GM12892 (cell line): ENCODE measurements at regions not wholly inside any gene's neighbourhood (a gene's known extent, or its start where the extent isn't known, plus 50 kb on each side); places are given as distances from the start of the nearest gene placed in this dataset.

Source experiments
- DNase-seq: peaks from one replicate; pipeline ENCODE4 v3.0.0; 2011; ENCODE audit not compliant: insufficient read length
- FAIRE-seq: peaks from 2 replicates; lab custom pipeline; 2011; peaks lifted over from hg19 to GRCh38; lab: Jason Lieb, UNC
- POLR2A ChIP-seq: IDR thresholded peaks from 2 replicates; pipeline ENCODE4 v1.6.1; 2011; ENCODE audit warnings: low read depth, low read length, control low read depth
- POLR2AphosphoS5 ChIP-seq: IDR thresholded peaks from 2 replicates; pipeline ENCODE4 v1.6.1; 2011; ENCODE audit warnings: low read depth, low read length, control low read depth
- TAF1 ChIP-seq: IDR thresholded peaks from 2 replicates; pipeline ENCODE4 v1.6.1; 2011; ENCODE audit warnings: low read depth, mild to moderate bottlenecking, control low read depth, low read length, borderline replicate concordance

DNA sequence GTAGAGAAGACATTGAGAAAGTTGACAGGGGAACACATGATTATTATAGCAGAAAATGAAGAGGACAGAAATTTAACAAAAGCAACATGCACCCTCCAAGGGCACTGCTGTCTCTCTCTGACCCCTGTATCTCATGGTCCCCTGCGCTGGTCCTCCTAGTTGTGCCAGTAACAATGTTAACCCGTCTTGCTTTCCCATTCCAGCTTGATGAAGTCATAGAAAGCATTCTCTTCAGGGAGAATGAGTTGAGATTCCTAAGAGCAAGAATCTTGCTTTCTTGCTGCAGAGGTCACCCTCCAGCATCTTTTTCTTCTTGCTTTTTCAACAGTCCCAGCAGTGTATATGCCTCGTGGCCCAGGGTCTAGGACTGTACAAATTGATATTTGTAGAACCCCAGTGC is 279.6 kb upstream of the ADAMTSL1 start:
- no peak for TF ChIP-seq TAF1
- TF ChIP-seq POLR2AphosphoS5, result no peak
- no peak for TF ChIP-seq POLR2A
- FAIRE-seq (no peak), DNase-seq (no peak)

DNA sequence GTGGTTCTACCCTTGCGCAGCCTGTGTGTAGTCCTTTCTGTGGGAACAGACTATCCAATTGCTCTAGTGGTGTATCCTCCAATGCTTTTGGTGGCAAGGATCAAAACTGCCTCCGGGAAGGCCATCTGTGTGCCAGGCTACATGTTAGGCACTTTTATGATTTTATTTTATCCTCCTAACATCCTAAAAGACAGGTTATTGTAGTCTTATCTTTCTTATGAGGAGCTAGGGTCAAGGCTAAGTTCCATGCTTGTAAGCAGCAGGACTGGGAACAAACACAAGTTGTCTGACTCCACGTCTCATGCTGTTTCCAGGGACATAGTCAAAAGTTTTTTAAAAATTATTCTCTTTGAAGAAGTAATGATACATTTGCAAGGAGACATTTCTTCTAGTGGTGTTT is 278.7 kb upstream of the ADAMTSL1 start:
- DNase-seq (no peak), FAIRE-seq (no peak)
- TF ChIP-seq TAF1, result no peak
- no peak for TF ChIP-seq POLR2A
- no peak for TF ChIP-seq POLR2AphosphoS5

DNA sequence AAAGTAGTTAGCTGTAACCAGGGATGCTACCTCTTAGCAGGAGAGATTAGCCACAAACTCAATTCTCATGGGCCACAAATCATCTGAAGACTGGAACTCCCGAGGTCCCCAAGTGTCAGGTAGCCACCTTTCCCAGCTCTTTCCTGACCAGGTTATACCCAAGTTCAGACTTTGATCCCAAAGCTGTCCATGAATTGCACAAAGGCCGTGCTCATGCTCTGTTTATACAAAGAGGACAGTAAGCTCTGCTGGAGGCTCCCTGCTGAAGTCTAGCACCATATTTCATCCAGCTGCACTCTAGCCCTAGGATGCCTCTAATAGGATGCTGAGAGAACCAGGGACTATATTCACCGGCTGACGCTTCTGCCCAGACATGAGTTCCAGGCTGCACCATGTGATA is 271.0 kb upstream of the ADAMTSL1 start:
- no peak for FAIRE-seq
- DNase-seq, result no peak

DNA sequence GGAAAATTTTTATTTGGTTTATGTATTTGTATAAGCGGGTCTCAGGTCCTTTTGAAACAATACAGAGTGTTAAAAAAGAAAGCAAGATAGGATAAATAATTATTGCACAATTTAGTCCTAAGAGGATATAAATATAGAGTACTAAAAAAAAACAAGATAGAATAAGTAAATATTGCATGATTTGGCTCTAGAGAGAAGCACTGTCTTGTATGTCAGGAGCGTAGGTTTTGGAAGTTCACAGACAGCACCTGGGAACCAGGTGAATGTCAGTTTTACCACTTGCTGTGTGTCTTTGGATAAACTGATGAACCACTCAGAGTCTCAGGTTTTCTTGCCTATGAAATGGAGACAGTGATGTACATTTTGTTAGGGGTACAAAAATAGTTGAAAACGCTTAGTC is 266.2 kb upstream of the ADAMTSL1 start:
- FAIRE-seq, result no peak

More for the DNA sequence above, 271.0 kb upstream of the ADAMTSL1 start:
- TF ChIP-seq TAF1 (no peak), POLR2A (no peak), POLR2AphosphoS5 (no peak)

DNA sequence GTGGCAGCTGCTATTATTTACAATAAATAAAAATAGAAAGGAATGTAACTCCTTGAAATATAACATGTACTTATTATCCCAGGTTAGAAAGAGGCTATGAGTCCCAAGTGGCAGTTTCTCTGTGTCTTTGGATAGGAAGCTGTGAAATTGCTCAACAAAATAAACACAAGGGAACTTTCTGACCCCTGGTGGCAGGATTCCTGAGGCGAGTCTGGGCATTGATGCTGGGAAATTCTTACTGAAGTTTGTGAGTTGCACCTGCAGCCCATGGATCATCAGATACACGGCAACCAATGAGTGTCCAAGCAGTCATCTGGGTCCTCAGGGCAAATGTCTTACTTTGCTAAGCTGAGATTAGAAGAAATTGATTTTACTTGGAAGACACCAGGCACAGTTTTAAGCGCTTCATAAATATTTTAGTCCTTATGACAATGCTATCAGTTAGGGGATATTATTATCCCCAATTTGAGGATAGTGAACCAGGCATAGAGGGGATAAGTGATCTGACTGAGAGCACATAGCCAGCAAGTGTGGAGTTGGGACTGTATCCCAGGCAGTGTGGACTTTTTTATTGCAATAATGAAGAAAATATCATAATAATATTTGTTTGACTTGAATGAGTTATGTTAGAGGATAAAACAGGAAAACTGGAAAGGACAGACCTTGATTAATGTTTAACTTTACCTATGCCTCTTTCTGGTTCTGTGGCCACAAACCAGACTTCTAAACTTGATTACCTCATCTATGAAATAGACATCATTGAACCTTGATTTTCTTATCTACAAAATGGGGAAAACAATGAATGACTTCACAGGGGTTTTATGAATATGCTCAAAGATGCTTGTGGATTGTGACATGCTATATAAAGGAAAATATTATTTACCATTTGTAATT is 265.5 kb upstream of the ADAMTSL1 start:
- DNase-seq (no peak), FAIRE-seq (no peak)
- TF ChIP-seq POLR2A, result no peak
- no peak for TF ChIP-seq POLR2AphosphoS5
- TF ChIP-seq TAF1, result no peak

More for the DNA sequence above, 266.2 kb upstream of the ADAMTSL1 start:
- DNase-seq, result no peak
- TF ChIP-seq POLR2AphosphoS5 (no peak), POLR2A (no peak), TAF1 (no peak)

DNA sequence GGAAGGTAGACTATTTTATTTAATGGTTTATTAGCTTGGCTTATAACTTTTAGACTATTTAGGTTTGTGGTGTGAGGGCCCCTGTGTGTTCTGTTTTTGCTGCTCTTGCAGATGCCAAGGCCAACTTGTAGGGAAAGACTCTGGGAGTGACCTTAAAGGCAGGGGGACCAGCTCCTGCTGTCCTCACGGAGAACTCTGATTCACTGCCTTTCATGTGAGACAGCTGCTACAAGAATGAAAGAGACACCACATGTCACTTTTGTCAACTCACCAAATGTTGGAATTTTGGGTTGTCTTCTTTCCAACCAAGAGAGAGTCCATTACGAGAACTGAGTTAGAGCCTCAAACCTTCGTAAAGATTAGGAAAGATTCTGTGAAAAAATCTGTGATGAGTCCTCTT is 258.3 kb upstream of the ADAMTSL1 start:
- TF ChIP-seq TAF1 (no peak), POLR2A (no peak), POLR2AphosphoS5 (no peak)
- FAIRE-seq (no peak), DNase-seq (no peak)

DNA sequence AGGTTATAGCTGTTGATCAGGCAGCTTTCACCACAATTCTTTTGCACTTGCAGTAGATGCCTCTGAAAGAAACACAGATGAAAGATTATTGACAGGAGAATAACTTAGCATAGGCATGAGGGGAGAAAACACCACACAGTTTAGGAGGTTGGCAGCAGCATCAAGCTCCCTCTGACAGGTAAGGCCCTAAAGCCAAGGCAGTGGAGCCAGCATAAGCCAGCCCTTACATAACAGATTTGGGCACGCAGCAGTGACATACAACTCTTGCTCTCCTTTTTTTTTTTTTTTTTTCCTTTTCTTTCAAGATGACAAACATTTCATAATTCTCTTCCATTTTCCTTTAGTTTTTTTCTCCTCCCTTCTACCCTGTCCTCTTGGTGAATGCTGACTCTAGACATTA is 257.6 kb upstream of the ADAMTSL1 start:
- FAIRE-seq (no peak), DNase-seq (no peak)
- TF ChIP-seq POLR2A (no peak), TAF1 (no peak), POLR2AphosphoS5 (no peak)

DNA sequence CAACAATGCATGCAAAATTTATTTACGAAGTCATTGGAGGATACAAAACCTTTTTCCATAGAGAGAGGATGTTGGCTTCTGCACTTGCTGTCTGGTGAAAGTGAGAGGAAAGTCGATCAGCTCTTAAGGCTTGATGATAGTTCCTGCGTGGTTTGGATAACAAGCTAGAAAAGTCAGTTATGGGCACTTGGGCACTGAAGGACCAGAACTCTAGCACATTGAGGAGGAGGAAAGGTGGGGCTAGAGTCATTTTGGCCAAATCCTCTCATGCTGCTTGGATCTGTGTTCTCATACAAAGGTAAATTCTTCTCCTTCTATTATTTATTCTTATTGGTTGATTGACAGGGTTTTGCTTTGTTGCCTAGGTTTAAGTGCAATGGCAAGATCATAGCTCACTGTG is 245.9 kb upstream of the ADAMTSL1 start:
- DNase-seq (no peak), FAIRE-seq (no peak)
- TF ChIP-seq POLR2A (no peak), TAF1 (no peak), POLR2AphosphoS5 (no peak)

DNA sequence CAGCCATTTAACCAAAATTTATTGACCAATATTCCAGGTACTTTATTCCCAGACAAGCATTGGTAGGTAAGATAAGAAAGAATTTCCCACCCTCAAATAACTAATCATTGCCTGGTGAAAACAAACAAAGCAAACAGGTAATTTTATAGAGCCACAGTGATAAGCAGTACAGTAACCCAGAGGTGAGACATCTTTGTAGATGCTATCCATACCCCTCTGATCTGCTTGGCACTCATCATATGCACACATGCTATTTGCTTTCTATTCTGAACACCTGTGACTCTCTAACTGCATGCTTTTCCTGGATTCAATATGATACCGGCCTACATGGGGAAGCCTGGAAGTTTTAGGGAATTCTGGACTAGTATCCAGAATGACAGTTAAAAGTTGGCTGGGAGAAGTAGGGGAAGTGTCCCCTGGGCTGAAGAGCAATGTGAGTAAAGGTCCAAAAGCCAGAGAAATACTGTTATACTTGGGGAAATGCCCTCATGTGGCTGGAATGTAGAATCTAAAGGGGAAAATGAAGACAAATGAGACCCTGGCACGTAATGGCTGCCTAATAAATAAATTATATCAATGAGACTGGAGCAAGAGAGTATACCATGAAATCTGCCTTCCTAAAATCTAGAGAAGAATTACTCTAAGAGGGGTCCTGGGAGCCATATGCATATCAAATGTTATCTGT is 243.8 kb upstream of the ADAMTSL1 start:
- TF ChIP-seq POLR2A (no peak), POLR2AphosphoS5 (no peak), TAF1 (no peak)
- FAIRE-seq (no peak), DNase-seq (no peak)

DNA sequence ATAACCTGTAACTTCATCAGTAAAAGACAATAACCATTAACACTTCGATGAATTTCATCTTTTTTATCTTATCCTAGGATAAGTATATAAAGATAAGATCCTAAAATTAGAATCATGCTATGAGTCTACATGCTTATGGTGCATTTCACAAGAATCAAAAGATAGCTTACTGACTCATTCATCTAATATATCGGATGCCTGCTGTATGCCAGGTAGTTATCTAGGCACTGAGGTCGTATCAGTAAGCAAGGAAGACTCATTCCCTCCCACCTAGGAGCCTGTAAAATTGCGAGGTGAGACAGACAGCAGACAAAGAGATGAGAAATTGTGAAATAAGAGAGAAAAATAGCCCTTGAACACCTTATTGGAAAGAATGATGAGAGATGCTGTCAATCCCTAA is 240.6 kb upstream of the ADAMTSL1 start:
- no peak for FAIRE-seq
- DNase-seq, result no peak
- TF ChIP-seq TAF1, result no peak
- TF ChIP-seq POLR2A, result no peak
- no peak for TF ChIP-seq POLR2AphosphoS5

DNA sequence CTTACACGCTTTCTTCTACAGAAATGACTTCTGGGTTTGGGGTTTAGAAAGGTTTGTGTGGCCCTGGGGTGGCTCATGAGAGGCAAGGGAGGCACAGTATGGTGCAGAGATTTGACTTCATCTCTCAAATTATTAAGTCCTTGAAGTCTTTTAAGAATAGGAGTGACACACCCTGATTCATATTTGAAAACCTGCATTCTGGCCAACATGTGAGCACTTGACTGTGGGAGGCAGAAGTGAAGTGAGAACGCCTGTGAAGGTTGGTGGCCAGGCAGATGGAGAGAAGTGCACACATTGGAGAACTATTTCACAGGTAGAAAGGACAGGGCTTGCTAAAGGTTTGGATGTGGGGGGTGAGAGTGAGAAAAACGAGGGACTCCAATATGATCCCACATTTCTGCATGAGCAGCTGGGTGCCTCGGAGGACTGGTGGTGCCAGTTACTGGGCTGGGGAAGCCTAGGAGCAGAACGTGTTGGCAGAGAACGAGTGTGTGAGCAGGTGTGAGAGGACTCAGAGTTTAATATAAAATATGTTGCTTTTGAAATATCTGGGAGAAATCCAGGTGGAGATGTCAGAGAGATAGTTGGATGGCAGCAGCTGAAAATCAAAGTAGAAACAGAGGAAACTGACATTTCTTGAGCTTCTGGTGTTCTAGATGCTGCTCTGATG is 240.0 kb upstream of the ADAMTSL1 start:
- no peak for FAIRE-seq
- no peak for DNase-seq
- no peak for TF ChIP-seq TAF1

DNA sequence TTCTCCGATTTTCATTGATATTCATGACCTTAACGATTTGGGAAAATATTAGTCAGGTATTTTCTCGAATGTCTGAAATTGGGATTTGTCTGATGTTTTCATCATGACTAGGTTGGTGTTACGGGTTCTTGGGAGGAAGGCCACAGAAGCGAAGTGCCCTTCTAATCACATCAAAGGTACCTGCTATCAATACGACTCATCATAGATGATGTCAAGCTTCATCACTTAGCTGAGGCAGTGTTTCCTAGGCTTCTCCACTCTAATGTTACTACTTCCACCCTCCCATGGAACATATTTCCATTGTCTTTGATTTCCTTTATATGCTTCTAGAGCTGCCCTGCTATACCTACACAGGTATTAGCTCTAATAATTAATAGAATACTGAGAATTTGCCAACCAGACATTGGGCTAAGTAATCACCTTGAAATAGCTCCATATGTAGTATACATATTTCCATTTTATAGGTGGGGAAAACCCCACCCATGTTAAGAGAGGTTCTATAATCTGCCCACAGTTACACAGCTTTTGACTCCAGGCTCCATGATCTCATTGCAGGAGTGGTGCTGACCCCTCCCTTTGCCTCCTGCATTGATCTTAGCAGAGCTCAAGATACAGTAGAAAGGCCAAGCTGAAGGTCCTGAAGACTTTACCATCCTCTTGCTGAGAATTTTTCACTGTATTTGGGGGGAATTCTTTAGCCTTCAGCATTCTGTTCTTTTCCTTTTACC is 238.6 kb upstream of the ADAMTSL1 start:
- DNase-seq (no peak), FAIRE-seq (no peak)
- TF ChIP-seq POLR2A, result no peak
- TF ChIP-seq POLR2AphosphoS5, result no peak
- TF ChIP-seq TAF1, result no peak
